Thyroid gland (tissue), 4 donors: ENCODE measurements at regions not wholly inside any gene's neighbourhood (a gene's known extent, or its start where the extent isn't known, plus 50 kb on each side); places are given as distances from the start of the nearest gene placed in this dataset.

Source experiments
- DNase-seq, 2 donors: peaks; one replicate each; pipeline ENCODE4 v3.0.0-alpha.2; 2019
- H3K27ac ChIP-seq, 3 donors: fragments of 200-600 bp; sonication (generic); 1 replicate in 2 of 3; 2 replicates in 1 of 3; pipeline ENCODE4 v1.5.1; 2016 to 2019; ENCODE audit warnings: mild to moderate bottlenecking in 1 of 3, moderate library complexity in 1 of 3
- H3K27me3 ChIP-seq: fragments of 200-600 bp; sonication (generic); one replicate; pipeline ENCODE4 v1.5.1; 2019
- H3K36me3 ChIP-seq, 2 donors: fragments of 200-600 bp; sonication (generic); one replicate each; pipeline ENCODE4 v1.5.1; 2016 to 2019
- H3K4me1 ChIP-seq, 2 donors: fragments of 200-600 bp; sonication (generic); one replicate each; pipeline ENCODE4 v1.5.1; 2017 to 2019
- H3K4me3 ChIP-seq, 3 donors: fragments of 200-600 bp; sonication (generic); replicated peaks in 1 of 3; 1 replicate in 2 of 3; 2 replicates in 1 of 3; pipeline ENCODE4 v1.5.1; 2016; ENCODE audit warnings: mild to moderate bottlenecking in 1 of 3
- H3K9me3 ChIP-seq: fragments of 200-600 bp; sonication (generic); one replicate; pipeline ENCODE4 v1.5.1; 2017
- CTCF ChIP-seq, 6 experiments: fragments of 200-600 bp in 3 of 6; fragments of 450-650 bp in 3 of 6; sonication (generic) in 3 of 6; IDR thresholded peaks; one replicate each; pipeline ENCODE4 v1.5.1; 2016 to 2019; ENCODE audit warnings: antibody characterized with exemption in 6 of 6, mild to moderate bottlenecking in 2 of 6, inconsistent platforms in 1 of 6, moderate library complexity in 1 of 6
- POLR2A ChIP-seq, 2 donors: fragments of 450-650 bp; IDR thresholded peaks; one replicate each; pipeline ENCODE4 v1.6.1; 2017; ENCODE audit warnings: antibody characterized with exemption in 2 of 2, mild to moderate bottlenecking in 2 of 2, moderate library complexity in 1 of 2
- WGBS, 2 donors: methylation state at CpG; one replicate each; pipeline ENCODE4 v1.1.5; 2017; 5-methylcytosine and 5-hydroxymethylcytosine counted together
- intact Hi-C: fragments of 100-400 bp; cut with DNase I; formaldehyde crosslinking; loops from one replicate; pipeline ENCODE4 v1.15.1; 2023

- no peak overlapping the region for H3K4me3 ChIP-seq
- no peaks in the 10 kb centered on the region for H3K36me3 ChIP-seq
- intact Hi-C loops, result no loop called here
- no peaks in the 10 kb centered on the region for H3K4me1 ChIP-seq
- no peaks in the 10 kb centered on the region for H3K9me3 ChIP-seq
- TF ChIP-seq POLR2A (IDR thresholded peaks at IDR 0.05) (no peak), CTCF (IDR thresholded peaks at IDR 0.05) (no peak)
- no peak for DNase-seq
- 93 to 94% methylated on average over 8 of the region's 8 CpGs for WGBS, 2 donors
- no peak overlapping the region for H3K27ac ChIP-seq
- no peaks in the 10 kb centered on the region for H3K27me3 ChIP-seq
Observed at GRCh38 chr20:40467703-40468411, 221.2 kb downstream of the MAFB start.

GRCh38 chr20:40467067-40467466 is 222.0 kb downstream of the MAFB start:
- no peaks in the 10 kb centered on the region for H3K27me3 ChIP-seq
- DNase-seq, result no peak
- TF ChIP-seq POLR2A (IDR thresholded peaks at IDR 0.05) (no peak), CTCF (IDR thresholded peaks at IDR 0.05) (no peak)
- H3K4me3 ChIP-seq, result no peak overlapping the region
- 77 to 87% methylated on average over 3 of the region's 3 CpGs for WGBS, 2 donors
- H3K27ac ChIP-seq, result no peak overlapping the region
- no peaks in the 10 kb centered on the region for H3K4me1 ChIP-seq
- no peaks in the 10 kb centered on the region for H3K36me3 ChIP-seq
- intact Hi-C loops, result no loop called here
- no peaks in the 10 kb centered on the region for H3K9me3 ChIP-seq

- Histone ChIP-seq H3K4me3 (no peak overlapping the region), H3K27me3 (no peaks in the 10 kb centered on the region), H3K27ac (no peak overlapping the region), H3K36me3 (no peaks in the 10 kb centered on the region), H3K9me3 (no peaks in the 10 kb centered on the region), H3K4me1 (no peaks in the 10 kb centered on the region)
- TF ChIP-seq CTCF (IDR thresholded peaks at IDR 0.05) (no peak), POLR2A (IDR thresholded peaks at IDR 0.05) (no peak)
- 92 to 96% methylated on average over 2 of the region's 2 CpGs for WGBS, 2 donors
- DNase-seq, result no peak
- intact Hi-C loops, result no loop called here
Observed at GRCh38 chr20:40464731-40465208, 224.3 kb downstream of the MAFB start.

- TF ChIP-seq CTCF (IDR thresholded peaks at IDR 0.05), result no peak
- no peak for TF ChIP-seq POLR2A (IDR thresholded peaks at IDR 0.05)
- Histone ChIP-seq H3K27ac (no peak overlapping the region), H3K9me3 (no peaks in the 10 kb centered on the region), H3K4me3 (no peak overlapping the region), H3K27me3 (no peaks in the 10 kb centered on the region), H3K36me3 (no peaks in the 10 kb centered on the region), H3K4me1 (no peaks in the 10 kb centered on the region)
- intact Hi-C loops, result no loop called here
- no peak for DNase-seq
- 68 to 79% methylated on average over 6 of the region's 6 CpGs for WGBS, 2 donors
Observed at GRCh38 chr20:40463171-40463570, 225.9 kb downstream of the MAFB start.

- DNase-seq, result no peak
- Histone ChIP-seq H3K9me3 (no peaks in the 10 kb centered on the region), H3K4me1 (no peaks in the 10 kb centered on the region), H3K27me3 (no peaks in the 10 kb centered on the region), H3K36me3 (no peaks in the 10 kb centered on the region), H3K27ac (no peak overlapping the region), H3K4me3 (no peak overlapping the region)
- intact Hi-C loops, result no loop called here
- WGBS, 2 donors, result 71 to 72% methylated on average over 1 of the region's 1 CpG
- no peak for TF ChIP-seq CTCF (IDR thresholded peaks at IDR 0.05)
- TF ChIP-seq POLR2A (IDR thresholded peaks at IDR 0.05), result no peak
Observed at GRCh38 chr20:40462566-40462965, 226.5 kb downstream of the MAFB start.
